ENCODE measurements at regions not wholly inside any gene's neighbourhood (a gene's known extent, or its start where the extent isn't known, plus 50 kb on each side); places are given as distances from the start of the nearest gene placed in this dataset.

DNA sequence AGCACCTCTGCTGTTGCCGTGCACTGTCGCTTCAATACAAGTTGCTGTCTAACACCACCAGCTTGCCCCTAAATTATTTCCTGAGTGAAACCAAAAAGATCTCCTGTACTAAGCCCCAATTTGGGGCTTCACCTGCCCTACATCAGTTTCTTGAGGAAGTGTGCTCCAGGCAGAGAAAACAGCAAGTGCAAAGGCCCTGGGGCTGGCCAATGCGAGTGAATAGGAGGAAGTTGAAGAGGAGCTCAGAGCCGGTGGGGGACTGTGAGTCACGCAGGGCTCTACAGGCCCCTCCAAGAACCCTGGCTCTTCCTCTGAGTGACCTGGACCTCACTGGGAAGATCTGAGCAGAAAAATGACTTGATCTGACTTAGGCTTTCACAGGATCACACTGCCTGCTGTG, 117.2 kb downstream of the IPO8 start:
- no peaks in the 10 kb centered on the region for H3K36me3 Mint-ChIP-seq (ENCODE audit: insufficient read depth, unreplicated experiment)
- POLR2A ChIA-PET, result no interaction called here
- peaks cover 7% of the 10 kb centered on the region for H3K9me3 Mint-ChIP-seq (ENCODE audit: unreplicated experiment)
- TF ChIP-seq, protein P1, sequence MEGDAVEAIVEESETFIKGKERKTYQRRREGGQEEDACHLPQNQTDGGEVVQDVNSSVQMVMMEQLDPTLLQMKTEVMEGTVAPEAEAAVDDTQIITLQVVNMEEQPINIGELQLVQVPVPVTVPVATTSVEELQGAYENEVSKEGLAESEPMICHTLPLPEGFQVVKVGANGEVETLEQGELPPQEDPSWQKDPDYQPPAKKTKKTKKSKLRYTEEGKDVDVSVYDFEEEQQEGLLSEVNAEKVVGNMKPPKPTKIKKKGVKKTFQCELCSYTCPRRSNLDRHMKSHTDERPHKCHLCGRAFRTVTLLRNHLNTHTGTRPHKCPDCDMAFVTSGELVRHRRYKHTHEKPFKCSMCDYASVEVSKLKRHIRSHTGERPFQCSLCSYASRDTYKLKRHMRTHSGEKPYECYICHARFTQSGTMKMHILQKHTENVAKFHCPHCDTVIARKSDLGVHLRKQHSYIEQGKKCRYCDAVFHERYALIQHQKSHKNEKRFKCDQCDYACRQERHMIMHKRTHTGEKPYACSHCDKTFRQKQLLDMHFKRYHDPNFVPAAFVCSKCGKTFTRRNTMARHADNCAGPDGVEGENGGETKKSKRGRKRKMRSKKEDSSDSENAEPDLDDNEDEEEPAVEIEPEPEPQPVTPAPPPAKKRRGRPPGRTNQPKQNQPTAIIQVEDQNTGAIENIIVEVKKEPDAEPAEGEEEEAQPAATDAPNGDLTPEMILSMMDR (IDR thresholded peaks at IDR 0.05; ENCODE audit: unreplicated experiment), result no peak
- no peaks in the 10 kb centered on the region for H3K27me3 Mint-ChIP-seq (ENCODE audit: insufficient read depth, unreplicated experiment)
- intact Hi-C loops (cut with micrococcal nuclease), result no loop called here
- no peaks in the 10 kb centered on the region for H3K4me1 Mint-ChIP-seq (ENCODE audit: insufficient read depth, unreplicated experiment)
- no peak overlapping the region for H3K4me3 Mint-ChIP-seq (ENCODE audit: unreplicated experiment)
- no TSS peak for BruUV-seq (replicated peaks)
- CTCF ChIA-PET, result no interaction called here
- H3K27ac Mint-ChIP-seq (ENCODE audit: low read depth, unreplicated experiment), result no peak overlapping the region
- no peak for DNase-seq (ENCODE audit: unreplicated experiment)

DNA sequence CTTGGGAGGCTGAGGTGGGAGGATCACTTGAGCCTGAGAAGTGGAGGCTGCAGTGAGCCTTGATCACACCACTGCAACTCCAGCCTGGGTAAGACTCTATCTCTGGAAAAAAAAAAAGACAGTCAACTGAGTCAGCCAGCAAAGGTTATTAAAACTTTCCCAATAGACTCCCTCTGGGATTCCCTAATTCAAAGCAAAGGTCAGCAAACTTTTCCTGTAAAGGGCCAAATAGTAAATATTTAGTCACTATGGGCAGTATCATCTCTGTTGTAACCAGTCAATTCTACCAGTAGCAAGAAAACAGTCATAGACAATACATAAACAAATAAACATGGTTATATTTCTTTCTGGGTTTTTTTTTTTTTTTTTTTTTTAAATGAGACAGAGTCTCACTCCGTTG, 122.5 kb downstream of the IPO8 start:
- no TSS peak for BruUV-seq (replicated peaks)
- TF ChIP-seq, protein P1 (IDR thresholded peaks at IDR 0.05; ENCODE audit: unreplicated experiment), result no peak
- no peak for DNase-seq (ENCODE audit: unreplicated experiment)
- intact Hi-C loops (cut with micrococcal nuclease), result no loop called here
- ChIA-PET POLR2A (no interaction called here), CTCF (interaction anchor here (0.7 kb wide), 1 partner anchor 1412 kb away, joined by 3 read pairs; no protein-coding TSS in a partner anchor)
- Mint-ChIP-seq H3K36me3 (ENCODE audit: insufficient read depth, unreplicated experiment) (no peaks in the 10 kb centered on the region), H3K4me1 (ENCODE audit: insufficient read depth, unreplicated experiment) (no peaks in the 10 kb centered on the region), H3K4me3 (ENCODE audit: unreplicated experiment) (no peak overlapping the region), H3K27me3 (ENCODE audit: insufficient read depth, unreplicated experiment) (no peaks in the 10 kb centered on the region), H3K27ac (ENCODE audit: low read depth, unreplicated experiment) (no peak overlapping the region), H3K9me3 (ENCODE audit: unreplicated experiment) (peaks cover 7% of the 10 kb centered on the region)

DNA sequence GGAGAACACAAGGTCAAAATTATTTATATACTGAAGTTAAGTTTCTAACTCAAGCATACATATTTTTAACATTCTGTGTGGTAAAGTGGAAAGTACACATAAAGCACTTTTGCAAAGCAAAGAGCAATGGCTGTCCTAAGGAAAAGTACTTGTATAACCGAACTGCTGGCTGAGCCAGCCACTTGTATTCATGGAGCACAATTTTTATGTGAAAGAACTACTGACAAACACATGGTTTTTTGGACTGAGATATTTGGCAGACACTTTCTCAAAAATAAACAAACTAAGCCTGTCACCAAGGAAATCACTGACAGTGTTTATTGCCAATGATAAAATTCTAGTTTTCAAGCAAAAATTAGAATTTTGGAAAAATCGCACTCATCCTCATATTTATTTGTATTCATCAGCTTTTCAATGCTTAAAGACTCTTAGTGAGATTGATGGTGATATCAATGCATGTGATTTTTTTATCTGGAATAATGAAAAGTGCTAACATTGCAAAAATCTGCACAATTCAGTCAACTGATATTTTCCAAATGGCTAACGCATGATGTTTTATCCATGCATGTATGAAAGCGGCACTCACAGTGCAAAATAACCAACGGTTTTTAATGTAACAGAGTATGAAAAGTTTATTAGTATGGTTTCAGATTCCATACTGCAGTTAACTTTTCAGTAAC, 125.3 kb downstream of the IPO8 start:
- peaks cover 11% of the 10 kb centered on the region for H3K9me3 Mint-ChIP-seq (ENCODE audit: unreplicated experiment)
- TF ChIP-seq, protein P1 (IDR thresholded peaks at IDR 0.05; ENCODE audit: unreplicated experiment), result no peak
- BruUV-seq (replicated peaks), result no TSS peak
- ChIA-PET CTCF (interaction anchor here (0.6 kb wide), 1 partner anchor 13 kb away, joined by 3 read pairs; no protein-coding TSS in a partner anchor), POLR2A (no interaction called here)
- no peaks in the 10 kb centered on the region for H3K27me3 Mint-ChIP-seq (ENCODE audit: insufficient read depth, unreplicated experiment)
- DNase-seq (ENCODE audit: unreplicated experiment), result no peak
- intact Hi-C loops (cut with micrococcal nuclease), result no loop called here
- H3K27ac Mint-ChIP-seq (ENCODE audit: low read depth, unreplicated experiment), result no peak overlapping the region
- H3K4me1 Mint-ChIP-seq (ENCODE audit: insufficient read depth, unreplicated experiment), result no peaks in the 10 kb centered on the region
- no peaks in the 10 kb centered on the region for H3K36me3 Mint-ChIP-seq (ENCODE audit: insufficient read depth, unreplicated experiment)
- H3K4me3 Mint-ChIP-seq (ENCODE audit: unreplicated experiment), result no peak overlapping the region

DNA sequence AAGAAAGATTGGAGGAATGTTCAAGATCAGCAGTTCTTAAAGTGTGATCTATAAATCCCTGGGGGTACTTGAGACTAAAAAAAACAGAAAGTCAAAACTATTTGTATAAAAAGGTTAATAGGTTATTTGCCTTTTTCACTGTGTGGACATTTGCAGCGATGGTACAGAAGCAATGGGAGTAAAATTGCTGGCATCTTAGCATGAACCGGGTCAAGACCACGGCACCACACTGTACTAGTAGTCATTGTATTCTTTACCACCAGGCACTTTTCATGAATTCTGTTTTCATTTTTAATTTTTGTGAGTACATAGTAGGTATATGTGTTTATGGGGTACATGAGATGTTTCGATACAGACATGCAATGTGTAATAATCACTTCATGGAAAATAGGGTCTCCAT, 126.2 kb downstream of the IPO8 start:
- POLR2A ChIA-PET, result no interaction called here
- no peaks in the 10 kb centered on the region for H3K4me1 Mint-ChIP-seq (ENCODE audit: insufficient read depth, unreplicated experiment)
- H3K9me3 Mint-ChIP-seq (ENCODE audit: unreplicated experiment), result peaks cover 11% of the 10 kb centered on the region
- no peaks in the 10 kb centered on the region for H3K36me3 Mint-ChIP-seq (ENCODE audit: insufficient read depth, unreplicated experiment)
- H3K27ac Mint-ChIP-seq (ENCODE audit: low read depth, unreplicated experiment), result no peak overlapping the region
- CTCF ChIA-PET, result no interaction called here
- DNase-seq (ENCODE audit: unreplicated experiment), result no peak
- TF ChIP-seq, protein P1 (IDR thresholded peaks at IDR 0.05; ENCODE audit: unreplicated experiment), result no peak
- intact Hi-C loops (cut with micrococcal nuclease), result no loop called here
- H3K4me3 Mint-ChIP-seq (ENCODE audit: unreplicated experiment), result no peak overlapping the region
- H3K27me3 Mint-ChIP-seq (ENCODE audit: insufficient read depth, unreplicated experiment), result no peaks in the 10 kb centered on the region
- no TSS peak for BruUV-seq (replicated peaks)

Measured in MCF 10A (cell line).